ENCODE measurements at regions not wholly inside any gene's neighbourhood (a gene's known extent, or its start where the extent isn't known, plus 50 kb on each side); places are given as distances from the start of the nearest gene placed in this dataset.

DNA sequence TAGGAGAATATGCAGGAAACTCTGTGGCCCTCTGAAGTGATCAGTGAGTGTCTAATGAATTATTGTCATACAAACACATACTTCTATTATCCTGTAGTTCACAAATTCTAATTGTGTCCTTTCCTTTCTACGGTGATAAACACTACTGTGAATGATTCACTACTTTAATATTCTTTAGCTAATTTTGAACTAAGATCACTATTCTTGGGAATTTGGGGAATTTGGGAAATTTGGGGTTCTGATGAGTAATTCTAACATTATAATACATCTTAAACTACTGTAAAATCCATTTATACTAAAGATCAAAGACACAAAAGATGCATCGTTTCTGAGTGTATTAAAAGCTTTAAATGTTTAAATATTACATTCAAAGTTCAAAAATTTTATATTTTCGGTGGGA, 1287.2 kb upstream of the CITED2 start:
- Histone ChIP-seq H3K27me3 (ENCODE audit: control insufficient read depth in 2 of 2, insufficient read depth in 2 of 2, low read length in 2 of 2) (no peaks in the 10 kb centered on the region), H2AFZ (ENCODE audit: low read depth, low read length) (no peak overlapping the region), H3K9me1 (ENCODE audit: control insufficient read depth, insufficient read depth, low read length) (no peaks in the 10 kb centered on the region), H3K36me3 (ENCODE audit: control insufficient read depth, insufficient read depth, low read length) (no peaks in the 10 kb centered on the region), H3K9ac (ENCODE audit: insufficient read depth in 1 of 2, low read depth in 2 of 2, low read length in 2 of 2) (no peak overlapping the region), H3K4me2 (ENCODE audit: insufficient read depth, low read length) (no peak overlapping the region), H4K20me1 (replicated peaks; ENCODE audit: control insufficient read depth, insufficient read depth, low read length) (no peaks in the 10 kb centered on the region), H3K9me3 (replicated peaks; ENCODE audit: control insufficient read depth, insufficient read depth, low read depth, low read length) (no peaks in the 10 kb centered on the region), H3K4me3 (no peak overlapping the region), H3K4me1 (replicated peaks in 1 of 2; ENCODE audit: control insufficient read depth in 2 of 2, insufficient read depth in 2 of 2, low read length in 2 of 2) (no peaks in the 10 kb centered on the region), H3K79me2 (ENCODE audit: control insufficient read depth, insufficient read depth, low read length) (no peaks in the 10 kb centered on the region), H3K27ac (ENCODE audit: extremely low read depth, low read depth, low read length) (no peak overlapping the region)
- no peak for DNase-seq (ENCODE audit: extremely low read depth in 1 of 4, low spot score in 3 of 4)
- POLR2A ChIA-PET = no interaction called here
- no peak for ATAC-seq
- FAIRE-seq = no peak
- intact Hi-C loops (cut with micrococcal nuclease) (no loop called here), in situ Hi-C loops (cut with MboI) (no loop called here)
- CTCF ChIA-PET (ENCODE audit: low intra/inter-chr PET ratio) = no interaction called here
- TF ChIP-seq, protein P1, sequence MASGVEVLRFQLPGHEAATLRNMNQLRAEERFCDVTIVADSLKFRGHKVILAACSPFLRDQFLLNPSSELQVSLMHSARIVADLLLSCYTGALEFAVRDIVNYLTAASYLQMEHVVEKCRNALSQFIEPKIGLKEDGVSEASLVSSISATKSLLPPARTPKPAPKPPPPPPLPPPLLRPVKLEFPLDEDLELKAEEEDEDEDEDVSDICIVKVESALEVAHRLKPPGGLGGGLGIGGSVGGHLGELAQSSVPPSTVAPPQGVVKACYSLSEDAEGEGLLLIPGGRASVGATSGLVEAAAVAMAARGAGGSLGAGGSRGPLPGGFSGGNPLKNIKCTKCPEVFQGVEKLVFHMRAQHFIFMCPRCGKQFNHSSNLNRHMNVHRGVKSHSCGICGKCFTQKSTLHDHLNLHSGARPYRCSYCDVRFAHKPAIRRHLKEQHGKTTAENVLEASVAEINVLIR (CRISPR knock-in tag; IDR thresholded peaks at IDR 0.05) = no peak
- TF ChIP-seq PHTF2 (CRISPR knock-in tag; IDR thresholded peaks at IDR 0.05) = no peak
- TF ChIP-seq HDAC6 (IDR thresholded peaks at IDR 0.05; ENCODE audit: low read depth, low read length) = no peak
- WGBS (ENCODE audit: insufficient coverage, low coverage, missing lambda C conversion rate) = 7% methylated on average over 3 of the region's 3 CpGs
- no TSS peak for BruUV-seq (replicated peaks)

DNA sequence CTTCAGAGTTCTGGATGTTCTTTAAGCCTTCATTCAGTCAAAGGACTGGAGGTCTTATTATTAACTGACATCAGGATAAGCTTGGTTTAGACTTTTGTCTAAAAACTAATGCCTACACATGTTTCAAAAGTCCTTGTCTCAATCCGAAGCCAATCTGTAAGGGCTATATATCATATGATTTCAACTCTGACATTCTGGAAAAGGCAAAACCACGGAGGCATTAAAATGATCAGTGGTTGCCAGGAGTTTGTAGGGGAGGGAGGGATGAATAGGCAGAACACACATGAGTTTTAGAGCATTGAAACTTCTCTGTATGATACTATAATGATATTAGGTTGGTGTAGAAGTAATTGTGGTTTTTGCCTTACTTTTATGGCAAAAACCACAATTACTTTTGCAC, 1285.8 kb upstream of the CITED2 start:
- Histone ChIP-seq H3K4me1 (replicated peaks in 1 of 2; ENCODE audit: control insufficient read depth in 2 of 2, insufficient read depth in 2 of 2, low read length in 2 of 2) (no peaks in the 10 kb centered on the region), H2AFZ (ENCODE audit: low read depth, low read length) (0 out of 2 replicates have a peak overlapping the region, but pooled peaks have one; percentile 10), H3K27me3 (ENCODE audit: control insufficient read depth in 2 of 2, insufficient read depth in 2 of 2, low read length in 2 of 2) (no peaks in the 10 kb centered on the region), H3K4me2 (ENCODE audit: insufficient read depth, low read length) (no peak overlapping the region), H3K27ac (ENCODE audit: extremely low read depth, low read depth, low read length) (no peak overlapping the region), H4K20me1 (replicated peaks; ENCODE audit: control insufficient read depth, insufficient read depth, low read length) (no peaks in the 10 kb centered on the region), H3K9me3 (replicated peaks; ENCODE audit: control insufficient read depth, insufficient read depth, low read depth, low read length) (no peaks in the 10 kb centered on the region), H3K9ac (ENCODE audit: insufficient read depth in 1 of 2, low read depth in 2 of 2, low read length in 2 of 2) (no peak overlapping the region), H3K4me3 (no peak overlapping the region), H3K79me2 (ENCODE audit: control insufficient read depth, insufficient read depth, low read length) (no peaks in the 10 kb centered on the region), H3K36me3 (ENCODE audit: control insufficient read depth, insufficient read depth, low read length) (no peaks in the 10 kb centered on the region), H3K9me1 (ENCODE audit: control insufficient read depth, insufficient read depth, low read length) (no peaks in the 10 kb centered on the region)
- TF ChIP-seq, protein P2, sequence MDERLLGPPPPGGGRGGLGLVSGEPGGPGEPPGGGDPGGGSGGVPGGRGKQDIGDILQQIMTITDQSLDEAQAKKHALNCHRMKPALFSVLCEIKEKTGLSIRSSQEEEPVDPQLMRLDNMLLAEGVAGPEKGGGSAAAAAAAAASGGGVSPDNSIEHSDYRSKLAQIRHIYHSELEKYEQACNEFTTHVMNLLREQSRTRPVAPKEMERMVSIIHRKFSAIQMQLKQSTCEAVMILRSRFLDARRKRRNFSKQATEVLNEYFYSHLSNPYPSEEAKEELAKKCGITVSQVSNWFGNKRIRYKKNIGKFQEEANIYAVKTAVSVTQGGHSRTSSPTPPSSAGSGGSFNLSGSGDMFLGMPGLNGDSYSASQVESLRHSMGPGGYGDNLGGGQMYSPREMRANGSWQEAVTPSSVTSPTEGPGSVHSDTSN (CRISPR knock-in tag; IDR thresholded peaks at IDR 0.05; ENCODE audit: low read depth) = no peak
- TF ChIP-seq, protein P2 (tag; conservative IDR thresholded peaks at IDR 0.05; ENCODE audit: low read depth) = peak; percentile 32; the same call in 1 of the 2 replicates
- TF ChIP-seq TFAP4 (CRISPR knock-in tag; IDR thresholded peaks at IDR 0.05; ENCODE audit: borderline replicate concordance) = no peak
- TF ChIP-seq HOXB6 (CRISPR knock-in tag; IDR thresholded peaks at IDR 0.05; ENCODE audit: borderline replicate concordance) = no peak
- no peak for TF ChIP-seq KLF16 (IDR thresholded peaks at IDR 0.05)
- peak; percentile 51 for TF ChIP-seq MEIS2 (IDR thresholded peaks at IDR 0.05; ENCODE audit: partially characterized antibody)
- TF ChIP-seq ZNF77 (CRISPR knock-in tag; IDR thresholded peaks at IDR 0.05) = no peak
- no peak for TF ChIP-seq RBM39 (optimal IDR thresholded peaks at IDR 0.05; ENCODE audit: low read depth, low read length)
- in situ Hi-C loops (cut with MboI) = no loop called here
- ATAC-seq (no peak), FAIRE-seq (no peak), DNase-seq (ENCODE audit: extremely low read depth in 1 of 4, low spot score in 3 of 4) (no peak)
- intact Hi-C loops (cut with micrococcal nuclease) = no loop called here
- ChIA-PET POLR2A (no interaction called here), CTCF (ENCODE audit: low intra/inter-chr PET ratio) (no interaction called here)
- WGBS (ENCODE audit: insufficient coverage, low coverage, missing lambda C conversion rate) = 3% methylated on average over 2 of the region's 2 CpGs
- BruUV-seq (replicated peaks) = no TSS peak

Measured in K562 (cell line).